Testis (tissue), 2 donors: ENCODE measurements at regions not wholly inside any gene's neighbourhood (a gene's known extent, or its start where the extent isn't known, plus 50 kb on each side); places are given as distances from the start of the nearest gene placed in this dataset.

Experiments
- CTCF ChIP-seq, 3 experiments: fragments of 450-650 bp in 2 of 3; fragments of 200-600 bp in 1 of 3; sonication (generic) in 1 of 3; IDR thresholded peaks; one replicate each; pipeline ENCODE4 v1.5.1; 2016 to 2019; ENCODE audit warnings: antibody characterized with exemption in 3 of 3, mild to moderate bottlenecking in 2 of 3, moderate library complexity in 1 of 3
- POLR2A ChIP-seq: fragments of 450-650 bp; IDR thresholded peaks from one replicate; pipeline ENCODE4 v1.6.1; 2017; ENCODE audit warnings: antibody characterized with exemption, mild to moderate bottlenecking, moderate library complexity

GRCh38 chr15:36330598-36330997 is 248.8 kb upstream of the CDIN1 start:
- TF ChIP-seq CTCF (IDR thresholded peaks at IDR 0.05) (no peak), POLR2A (no peak)
